H1 (cell line): ENCODE measurements at regions not wholly inside any gene's neighbourhood (a gene's known extent, or its start where the extent isn't known, plus 50 kb on each side); places are given as distances from the start of the nearest gene placed in this dataset.

Experiments
- CTCF ChIA-PET: fragments of 300-600 bp; sonication (Branson Sonifier 250); formaldehyde crosslinking; loops from one replicate; lab custom pipeline; 2021; ENCODE audit not compliant: partially characterized antibody; lab: Charles Lee
- POLR2A ChIA-PET: fragments of 300-600 bp; sonication (Branson Sonifier 250); formaldehyde crosslinking; loops from one replicate; lab custom pipeline; 2021; ENCODE audit warnings: inconsistent platforms; ENCODE audit not compliant: partially characterized antibody; lab: Charles Lee
- DNase-seq, 2 experiments: peaks; one replicate each; pipeline versions ENCODE4 v3.0.0 to v3.0.0-alpha.2; 2010 to 2022; ENCODE audit warnings: low spot score in 2 of 2, low read depth in 1 of 2, mixed read lengths in 1 of 2
- FAIRE-seq: peaks from 2 replicates; lab custom pipeline; 2011; peaks lifted over from hg19 to GRCh38; lab: Jason Lieb, UNC
- H2AFZ ChIP-seq: 2 replicates; pipeline ENCODE4 v1.8.1; 2012; ENCODE audit warnings: low read length, inconsistent platforms
- H2AK5ac ChIP-seq: 2 replicates; pipeline ENCODE4 v1.6.1; 2013; ENCODE audit warnings: low read depth, low read length
- H2BK120ac ChIP-seq: replicated peaks from 2 replicates; pipeline ENCODE3; 2013; ENCODE audit warnings: low read depth, low read length, inconsistent platforms
- H2BK12ac ChIP-seq: 2 replicates; pipeline ENCODE4 v1.6.1; 2013; ENCODE audit warnings: low read depth, low read length
- H2BK15ac ChIP-seq: 2 replicates; pipeline ENCODE4 v1.6.1; 2013; ENCODE audit warnings: low read length
- H2BK20ac ChIP-seq: 2 replicates; pipeline ENCODE4 v1.6.1; 2013; ENCODE audit warnings: low read length
- H2BK5ac ChIP-seq: 2 replicates; pipeline ENCODE4 v1.6.1; 2013; ENCODE audit warnings: low read depth, low read length
- H3K14ac ChIP-seq: 2 replicates; pipeline ENCODE4 v1.6.1; 2013; ENCODE audit warnings: inconsistent platforms; ENCODE audit not compliant: insufficient read length
- H3K18ac ChIP-seq: 2 replicates; pipeline ENCODE4 v1.6.1; 2013; ENCODE audit warnings: low read length; ENCODE audit errors: extremely low read depth
- H3K23ac ChIP-seq: 2 replicates; pipeline ENCODE4 v1.6.1; 2013; ENCODE audit warnings: inconsistent platforms; ENCODE audit not compliant: insufficient read length
- H3K23me2 ChIP-seq: 2 replicates; pipeline ENCODE4 v1.6.1; 2013; ENCODE audit warnings: low read depth, low read length
- H3K27ac ChIP-seq: 2 replicates; pipeline ENCODE4 v1.6.1; 2011; ENCODE audit warnings: low read depth, low read length, inconsistent platforms
- H3K27me3 ChIP-seq, 4 experiments: replicated peaks in 1 of 4; 1 replicate in 1 of 4; 2 replicates in 3 of 4; pipeline versions ENCODE4 v1.6.1 to v1.8.1; 2011 to 2013; ENCODE audit warnings: low read length in 3 of 4, mild to moderate bottlenecking in 3 of 4, inconsistent platforms in 2 of 4, mixed read lengths in 2 of 4, moderate library complexity in 1 of 4; ENCODE audit not compliant: control insufficient read depth in 3 of 4, insufficient read depth in 3 of 4; ENCODE audit errors: extremely low read depth in 1 of 4
- H3K36me3 ChIP-seq, 4 experiments: 2 replicates each; pipeline versions ENCODE4 v1.6.1 to v1.8.1; 2011 to 2013; ENCODE audit warnings: mild to moderate bottlenecking in 4 of 4, low read length in 3 of 4, moderate library complexity in 2 of 4, control low read depth in 1 of 4, inconsistent platforms in 1 of 4; ENCODE audit not compliant: insufficient read depth in 4 of 4, control insufficient read depth in 2 of 4
- H3K4ac ChIP-seq: replicated peaks from 2 replicates; pipeline ENCODE3; 2013; ENCODE audit warnings: low read length, low read depth, mixed read lengths, inconsistent platforms; ENCODE audit not compliant: insufficient read length
- H3K4me1 ChIP-seq, 4 experiments: replicated peaks in 1 of 4; 1 replicate in 1 of 4; 2 replicates in 3 of 4; pipeline versions ENCODE4 v1.6.1 to v1.8.1; 2011 to 2013; ENCODE audit warnings: low read length in 3 of 4, inconsistent platforms in 2 of 4, mixed read lengths in 1 of 4; ENCODE audit not compliant: insufficient read depth in 4 of 4, control insufficient read depth in 3 of 4
- H3K4me2 ChIP-seq, 2 experiments: 2 replicates each; pipeline versions ENCODE4 v1.6.1 to v1.8.1; 2011 to 2013; ENCODE audit warnings: low read depth in 2 of 2, low read length in 2 of 2, control low read depth in 1 of 2, inconsistent platforms in 1 of 2, mild to moderate bottlenecking in 1 of 2; ENCODE audit not compliant: insufficient read depth in 1 of 2
- H3K4me3 ChIP-seq, 4 experiments: fragments of 200-600, 300-600 bp in 1 of 4; sonication (generic), shearing (Covaris generic), sonication (Bioruptor Twin) in 1 of 4; 2 replicates each; pipeline versions ENCODE4 v1.5.1 to v1.8.1; 2011 to 2016; ENCODE audit warnings: low read length in 4 of 4, low read depth in 3 of 4, control low read depth in 2 of 4, inconsistent platforms in 2 of 4, mild to moderate bottlenecking in 2 of 4, mixed read lengths in 1 of 4, moderate library complexity in 1 of 4; ENCODE audit not compliant: insufficient read depth in 2 of 4; ENCODE audit errors: extremely low read depth in 1 of 4
- H3K56ac ChIP-seq: replicated peaks from 2 replicates; pipeline ENCODE3; 2013; ENCODE audit warnings: low read depth, mild to moderate bottlenecking, mixed read lengths, low read length, inconsistent platforms; ENCODE audit not compliant: insufficient read length
- H3K79me1 ChIP-seq: 2 replicates; pipeline ENCODE4 v1.6.1; 2013; ENCODE audit warnings: low read depth, low read length, control low read depth
- H3K79me2 ChIP-seq, 2 experiments: 2 replicates each; pipeline versions ENCODE4 v1.6.1 to v1.8.1; 2012 to 2013; ENCODE audit warnings: low read length in 2 of 2, mild to moderate bottlenecking in 2 of 2, inconsistent platforms in 1 of 2; ENCODE audit not compliant: insufficient read depth in 2 of 2, control insufficient read depth in 1 of 2
- H3K9ac ChIP-seq, 4 experiments: replicated peaks in 1 of 4; 1 replicate in 1 of 4; 2 replicates in 3 of 4; pipeline versions ENCODE4 v1.6.1 to v1.8.1; 2011 to 2013; ENCODE audit warnings: low read depth in 3 of 4, low read length in 3 of 4, control low read depth in 2 of 4, mild to moderate bottlenecking in 2 of 4, moderate library complexity in 2 of 4, inconsistent platforms in 1 of 4; ENCODE audit errors: extremely low read depth in 1 of 4
- H3K9me3 ChIP-seq, 2 experiments: 2 replicates each; pipeline versions ENCODE4 v1.6.1 to v1.8.1; 2012 to 2013; ENCODE audit warnings: mild to moderate bottlenecking in 2 of 2, moderate library complexity in 2 of 2, control low read depth in 1 of 2, inconsistent platforms in 1 of 2, low read depth in 1 of 2, low read length in 1 of 2, mixed read lengths in 1 of 2; ENCODE audit not compliant: insufficient read depth in 2 of 2
- H4K20me1 ChIP-seq, 2 experiments: replicated peaks in 1 of 2; 2 replicates each; pipeline versions ENCODE3 to v1.8.1; 2011 to 2013; ENCODE audit warnings: inconsistent platforms in 2 of 2, low read length in 2 of 2, mild to moderate bottlenecking in 1 of 2; ENCODE audit not compliant: insufficient read depth in 2 of 2, control insufficient read depth in 1 of 2
- H4K5ac ChIP-seq: 2 replicates; pipeline ENCODE4 v1.6.1; 2013; ENCODE audit warnings: low read length, low read depth, mixed read lengths, inconsistent platforms; ENCODE audit not compliant: insufficient read length
- H4K8ac ChIP-seq: 2 replicates; pipeline ENCODE4 v1.8.0; 2013; ENCODE audit warnings: mild to moderate bottlenecking, moderate library complexity, low read length, inconsistent platforms; ENCODE audit not compliant: insufficient read depth; ENCODE audit errors: extremely low read depth
- H4K91ac ChIP-seq: replicated peaks from 2 replicates; pipeline ENCODE3; 2013; ENCODE audit warnings: low read length, mixed read lengths, inconsistent platforms; ENCODE audit not compliant: insufficient read length
- CBX5 ChIP-seq: fragments of 300-800, 300-1000 bp; sonication (generic); IDR thresholded peaks from 2 replicates; pipeline ENCODE4 v1.7.1; 2016; ENCODE audit warnings: antibody characterized with exemption, low read length, low read depth
- CREB1 ChIP-seq: IDR thresholded peaks from 2 replicates; pipeline ENCODE4 v1.6.1; 2012; ENCODE audit warnings: inconsistent platforms
- CTBP2 ChIP-seq: IDR thresholded peaks from 2 replicates; pipeline ENCODE4 v1.7.0; 2011; ENCODE audit warnings: borderline replicate concordance, mild to moderate bottlenecking, moderate library complexity, mixed read lengths, low read length; ENCODE audit not compliant: insufficient read depth, insufficient read length
- E2F6 ChIP-seq: IDR thresholded peaks from 2 replicates; pipeline ENCODE4 v1.6.1; 2012; ENCODE audit warnings: inconsistent platforms
- EZH2 ChIP-seq: fragments of 200-600 bp; sonication (generic); IDR thresholded peaks from 2 replicates; pipeline ENCODE4 v1.7.1; 2012; ENCODE audit warnings: low read depth, mild to moderate bottlenecking, moderate library complexity, low read length, inconsistent platforms; ENCODE audit not compliant: severe bottlenecking
- GABPA ChIP-seq: IDR thresholded peaks from 2 replicates; pipeline ENCODE4 v1.6.1; 2011; ENCODE audit warnings: mild to moderate bottlenecking, low read length, moderate library complexity, borderline replicate concordance; ENCODE audit not compliant: insufficient read depth
- JUN ChIP-seq: IDR thresholded peaks from 2 replicates; pipeline ENCODE4 v1.6.1; 2011; ENCODE audit warnings: low read depth, mild to moderate bottlenecking, improper control_type of control experiment, low read length
- JUND ChIP-seq: IDR thresholded peaks from 2 replicates; pipeline ENCODE4 v1.6.1; 2011; ENCODE audit warnings: mild to moderate bottlenecking, improper control_type of control experiment, low read length
- POLR2A ChIP-seq, 2 experiments: IDR thresholded peaks; 1 replicate in 1 of 2; 2 replicates in 1 of 2; pipeline ENCODE4 v1.6.1; 2011; ENCODE audit warnings: low read depth in 2 of 2, low read length in 2 of 2, mild to moderate bottlenecking in 2 of 2; ENCODE audit errors: control extremely low read depth in 1 of 2
- POU5F1 ChIP-seq: IDR thresholded peaks from 2 replicates; pipeline ENCODE4 v1.6.1; 2011; ENCODE audit warnings: low read depth, mild to moderate bottlenecking, low read length, moderate library complexity
- RFX5 ChIP-seq: IDR thresholded peaks from 2 replicates; pipeline ENCODE4 v1.6.1; 2011; ENCODE audit warnings: low read depth, low read length, improper control_type of control experiment, borderline replicate concordance
- RXRA ChIP-seq: IDR thresholded peaks from 2 replicates; pipeline ENCODE4 v1.6.1; 2011; ENCODE audit warnings: low read depth, mild to moderate bottlenecking, low read length, moderate library complexity; ENCODE audit not compliant: insufficient read depth
- SIX5 ChIP-seq: IDR thresholded peaks from 2 replicates; pipeline ENCODE4 v1.6.1; 2011; ENCODE audit warnings: mild to moderate bottlenecking, low read depth, low read length
- SP1 ChIP-seq: IDR thresholded peaks from 2 replicates; pipeline ENCODE4 v1.6.1; 2011; ENCODE audit warnings: low read depth, low read length
- SRF ChIP-seq: IDR thresholded peaks from 2 replicates; pipeline ENCODE4 v1.6.1; 2011; ENCODE audit warnings: mild to moderate bottlenecking, low read depth, low read length, moderate library complexity
- SUZ12 ChIP-seq: fragments of 200-600 bp; sonication (generic); IDR thresholded peaks from 2 replicates; pipeline ENCODE4 v1.6.1; 2012; ENCODE audit warnings: mild to moderate bottlenecking, inconsistent platforms, low read length, moderate library complexity, mixed read lengths
- WGBS, 2 experiments: shearing (Covaris generic) in 1 of 2; methylation state at CpG; one replicate each; pipeline versions ENCODE4 v1.1.6 to v1.1.7; 2013 to 2015; ENCODE audit warnings: low lambda C conversion rate in 2 of 2, mixed read lengths in 2 of 2, inconsistent platforms in 1 of 2, low coverage in 1 of 2, missing lambda C conversion rate in 1 of 2; ENCODE audit not compliant: insufficient replicate concordance in 2 of 2, insufficient coverage in 1 of 2, insufficient read length in 1 of 2; ENCODE audit errors: extremely low coverage in 1 of 2, missing lambda C conversion rate in 1 of 2; 5-methylcytosine and 5-hydroxymethylcytosine counted together

- Histone ChIP-seq H3K4me3 (no peak overlapping the region), H2BK12ac (no peak overlapping the region), H2AK5ac (no peak overlapping the region), H3K4ac (no peak overlapping the region), H3K36me3 (no peaks in the 10 kb centered on the region), H3K23me2 (no peaks in the 10 kb centered on the region), H3K27ac (no peak overlapping the region), H2AFZ (no peak overlapping the region), H3K56ac (no peak overlapping the region), H3K4me1 (no peaks in the 10 kb centered on the region), H3K4me2 (no peak overlapping the region), H3K9ac (no peak overlapping the region), H3K18ac (no peak overlapping the region), H3K79me2 (no peaks in the 10 kb centered on the region), H4K5ac (no peak overlapping the region), H3K14ac (no peak overlapping the region), H3K23ac (no peak overlapping the region), H3K27me3 (no peaks in the 10 kb centered on the region), H3K9me3 (no peaks in the 10 kb centered on the region), H4K91ac (no peak overlapping the region), H4K20me1 (no peaks in the 10 kb centered on the region), H2BK15ac (no peak overlapping the region), H4K8ac (no peak overlapping the region), H3K79me1 (no peaks in the 10 kb centered on the region), H2BK5ac (no peak overlapping the region), H2BK20ac (no peak overlapping the region), H2BK120ac (no peak overlapping the region)
- POLR2A ChIA-PET = interaction anchor here (1.6 kb wide), 1 partner anchor 10 kb away, joined by 4 read pairs; no protein-coding TSS in a partner anchor
- CTCF ChIA-PET = interaction anchor here (1.3 to 2.2 kb wide), 3 partner anchors 10 to 83 kb away, joined by 3 to 15 read pairs (median 5); no protein-coding TSS in a partner anchor
- FAIRE-seq (no peak), DNase-seq (no peak)
- 80% methylated on average over 3 of the region's 3 CpGs; no CpG with 5 or more reads in 1 of the 2 experiments for WGBS, 2 experiments
- TF ChIP-seq E2F6 (no peak), RXRA (no peak), EZH2 (no peak), RFX5 (no peak), SUZ12 (no peak), SP1 (no peak), JUN (no peak), SIX5 (no peak), JUND (no peak), CBX5 (no peak), POLR2A (IDR thresholded peaks at IDR 0.05; ENCODE audit: control extremely low read depth in 1 of 2, low read depth in 2 of 2, low read length in 2 of 2) (no peak), POU5F1 (no peak), SRF (no peak), CTBP2 (no peak), GABPA (no peak), CREB1 (no peak)
Observed at GRCh38 chr6:147016440-147016839, 187.8 kb upstream of the STXBP5 start.
